ENCODE measurements at regions not wholly inside any gene's neighbourhood (a gene's known extent, or its start where the extent isn't known, plus 50 kb on each side); places are given as distances from the start of the nearest gene placed in this dataset.

- CTCF ChIA-PET: no interaction called here
Observed at GRCh38 chr6:170461556-170462365, 91.3 kb downstream of the PSMB1 start.

GRCh38 chr6:170461111-170461510 lies 92.0 kb downstream of the PSMB1 start:
- CTCF ChIA-PET: no interaction called here
- Histone ChIP-seq H3K4me3 (no peak overlapping the region), H3K79me2 (ENCODE audit: low read depth) (no peaks in the 10 kb centered on the region), H3K9me3 (ENCODE audit: insufficient read depth, low read depth) (peaks cover 5% of the 10 kb centered on the region; the same call in 1 of the 2 replicates), H3K27ac (no peak overlapping the region), H2AFZ (no peak overlapping the region), H3K36me3 (ENCODE audit: low read depth) (no peaks in the 10 kb centered on the region), H3K27me3 (ENCODE audit: insufficient read depth, low read depth) (peaks cover 51% of the 10 kb centered on the region), H4K20me1 (ENCODE audit: insufficient read depth) (no peaks in the 10 kb centered on the region), H3K9me2 (ENCODE audit: insufficient read depth) (no peaks in the 10 kb centered on the region), H3K4me1 (replicated peaks; ENCODE audit: insufficient read depth) (no peaks in the 10 kb centered on the region), H3K4me2 (no peak overlapping the region), H3F3A (ENCODE audit: insufficient read depth, low read depth) (no peaks in the 10 kb centered on the region)
- TF ChIP-seq, protein P1, sequence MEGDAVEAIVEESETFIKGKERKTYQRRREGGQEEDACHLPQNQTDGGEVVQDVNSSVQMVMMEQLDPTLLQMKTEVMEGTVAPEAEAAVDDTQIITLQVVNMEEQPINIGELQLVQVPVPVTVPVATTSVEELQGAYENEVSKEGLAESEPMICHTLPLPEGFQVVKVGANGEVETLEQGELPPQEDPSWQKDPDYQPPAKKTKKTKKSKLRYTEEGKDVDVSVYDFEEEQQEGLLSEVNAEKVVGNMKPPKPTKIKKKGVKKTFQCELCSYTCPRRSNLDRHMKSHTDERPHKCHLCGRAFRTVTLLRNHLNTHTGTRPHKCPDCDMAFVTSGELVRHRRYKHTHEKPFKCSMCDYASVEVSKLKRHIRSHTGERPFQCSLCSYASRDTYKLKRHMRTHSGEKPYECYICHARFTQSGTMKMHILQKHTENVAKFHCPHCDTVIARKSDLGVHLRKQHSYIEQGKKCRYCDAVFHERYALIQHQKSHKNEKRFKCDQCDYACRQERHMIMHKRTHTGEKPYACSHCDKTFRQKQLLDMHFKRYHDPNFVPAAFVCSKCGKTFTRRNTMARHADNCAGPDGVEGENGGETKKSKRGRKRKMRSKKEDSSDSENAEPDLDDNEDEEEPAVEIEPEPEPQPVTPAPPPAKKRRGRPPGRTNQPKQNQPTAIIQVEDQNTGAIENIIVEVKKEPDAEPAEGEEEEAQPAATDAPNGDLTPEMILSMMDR (conservative IDR thresholded peaks at IDR 0.05): no peak
- no peak for TF ChIP-seq EZH2 (IDR thresholded peaks at IDR 0.05; ENCODE audit: low read depth)
- no peak for DNase-seq
- intact Hi-C loops (cut with micrococcal nuclease; ENCODE audit: unreplicated experiment): no loop called here
- POLR2A ChIA-PET (ENCODE audit: unreplicated experiment): no interaction called here
- BruUV-seq (replicated peaks): no TSS peak

More at GRCh38 chr6:170461556-170462365, 91.3 kb downstream of the PSMB1 start:
- TF ChIP-seq, protein P1 (conservative IDR thresholded peaks at IDR 0.05): no peak
- TF ChIP-seq EZH2 (IDR thresholded peaks at IDR 0.05; ENCODE audit: low read depth): no peak
- intact Hi-C loops (cut with micrococcal nuclease; ENCODE audit: unreplicated experiment): no loop called here
- BruUV-seq (replicated peaks): no TSS peak
- no peaks in the 10 kb centered on the region for H3F3A ChIP-seq (ENCODE audit: insufficient read depth, low read depth)
- H3K27ac ChIP-seq: no peak overlapping the region
- no peaks in the 10 kb centered on the region for H4K20me1 ChIP-seq (ENCODE audit: insufficient read depth)
- no peak overlapping the region for H2AFZ ChIP-seq
- H3K9me3 ChIP-seq (ENCODE audit: insufficient read depth, low read depth): peaks cover 5% of the 10 kb centered on the region; the same call in 1 of the 2 replicates
- no peaks in the 10 kb centered on the region for H3K79me2 ChIP-seq (ENCODE audit: low read depth)
- DNase-seq: no peak
- peaks cover 51% of the 10 kb centered on the region for H3K27me3 ChIP-seq (ENCODE audit: insufficient read depth, low read depth)
- H3K4me3 ChIP-seq: no peak overlapping the region
- POLR2A ChIA-PET (ENCODE audit: unreplicated experiment): no interaction called here
- no peaks in the 10 kb centered on the region for H3K4me1 ChIP-seq (replicated peaks; ENCODE audit: insufficient read depth)
- H3K9me2 ChIP-seq (ENCODE audit: insufficient read depth): no peaks in the 10 kb centered on the region
- no peak overlapping the region for H3K4me2 ChIP-seq
- no peaks in the 10 kb centered on the region for H3K36me3 ChIP-seq (ENCODE audit: low read depth)

DNA sequence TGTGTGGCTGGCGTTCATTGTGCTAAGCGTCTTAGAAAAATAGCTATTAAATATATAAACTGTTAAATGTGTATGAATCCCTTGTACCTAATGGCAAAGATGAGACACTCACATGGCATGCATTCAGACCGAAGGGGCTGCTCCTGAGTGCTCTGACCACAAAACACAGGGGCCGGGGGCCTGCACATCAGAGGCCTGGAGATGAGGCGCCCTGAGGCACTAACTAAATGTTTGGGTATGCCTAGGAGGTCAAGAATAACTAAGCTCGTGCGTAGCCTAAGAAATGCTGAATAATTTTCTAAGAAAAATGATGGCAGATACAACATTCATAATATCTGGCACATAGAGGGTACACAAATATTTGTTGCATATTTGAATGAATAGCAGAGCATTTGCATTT lies 92.5 kb downstream of the PSMB1 start:
- Histone ChIP-seq H3K9me3 (ENCODE audit: insufficient read depth, low read depth) (peaks cover 4% of the 10 kb centered on the region; the same call in 1 of the 2 replicates), H3K79me2 (ENCODE audit: low read depth) (no peaks in the 10 kb centered on the region), H3K4me2 (no peak overlapping the region), H4K20me1 (ENCODE audit: insufficient read depth) (no peaks in the 10 kb centered on the region), H3K9me2 (ENCODE audit: insufficient read depth) (no peaks in the 10 kb centered on the region), H3F3A (ENCODE audit: insufficient read depth, low read depth) (no peaks in the 10 kb centered on the region), H3K27me3 (ENCODE audit: insufficient read depth, low read depth) (peaks cover 56% of the 10 kb centered on the region), H2AFZ (no peak overlapping the region), H3K27ac (no peak overlapping the region), H3K4me3 (no peak overlapping the region), H3K4me1 (replicated peaks; ENCODE audit: insufficient read depth) (no peaks in the 10 kb centered on the region), H3K36me3 (ENCODE audit: low read depth) (no peaks in the 10 kb centered on the region)
- ChIA-PET POLR2A (ENCODE audit: unreplicated experiment) (no interaction called here), CTCF (no interaction called here)
- intact Hi-C loops (cut with micrococcal nuclease; ENCODE audit: unreplicated experiment): no loop called here
- TF ChIP-seq EZH2 (IDR thresholded peaks at IDR 0.05; ENCODE audit: low read depth): no peak
- TF ChIP-seq, protein P1 (conservative IDR thresholded peaks at IDR 0.05): no peak
- no TSS peak for BruUV-seq (replicated peaks)
- no peak for DNase-seq

All from PC-9 (cell line).